ENCODE measurements at regions not wholly inside any gene's neighbourhood (a gene's known extent, or its start where the extent isn't known, plus 50 kb on each side); places are given as distances from the start of the nearest gene placed in this dataset.

DNA sequence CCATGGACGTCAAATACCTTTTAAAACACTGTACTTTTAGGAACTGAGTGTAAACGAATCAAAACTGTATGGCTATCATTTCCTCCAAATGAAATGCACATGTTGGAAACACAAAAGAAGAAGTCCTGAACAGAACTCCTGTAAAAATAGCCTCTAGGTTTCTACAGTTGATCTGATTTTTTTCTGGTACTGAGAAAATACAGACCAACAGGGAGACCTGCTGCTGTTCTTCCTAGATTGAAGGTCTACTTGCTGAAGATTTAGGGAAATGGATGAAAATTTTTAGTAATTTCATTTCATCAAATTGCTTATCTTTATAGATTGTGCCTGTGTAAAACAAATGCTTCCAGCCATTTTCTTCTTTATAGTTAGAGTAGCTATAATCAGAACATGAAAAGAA, 520.4 kb downstream of the SLITRK6 start:
- DNase-seq, result no peak

- no peak for DNase-seq
Observed at GRCh38 chr13:85277748-85278147, 521.5 kb downstream of the SLITRK6 start.

GRCh38 chr13:85266771-85267170, 532.4 kb downstream of the SLITRK6 start:
- no peak for DNase-seq

DNA sequence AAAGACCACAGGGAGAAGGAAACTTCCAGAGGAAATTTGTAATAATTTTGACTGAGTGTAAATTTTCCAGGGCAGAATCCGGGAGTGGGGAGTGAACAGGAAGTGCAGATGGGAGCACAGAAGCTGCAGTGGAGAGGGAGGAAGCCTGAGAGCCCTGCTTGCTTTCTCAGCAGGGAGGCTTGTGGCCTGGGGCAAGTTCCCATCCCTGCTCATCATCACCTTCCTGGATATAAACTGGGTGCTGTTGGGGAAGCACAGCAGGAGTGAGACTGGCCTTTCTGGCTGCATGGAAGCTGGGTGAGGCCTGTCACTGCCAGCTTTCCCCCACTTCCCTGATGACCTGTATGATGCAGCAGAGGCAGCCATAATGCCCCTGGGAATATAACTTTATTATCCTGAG, 532.9 kb downstream of the SLITRK6 start:
- DNase-seq, result no peak

DNA sequence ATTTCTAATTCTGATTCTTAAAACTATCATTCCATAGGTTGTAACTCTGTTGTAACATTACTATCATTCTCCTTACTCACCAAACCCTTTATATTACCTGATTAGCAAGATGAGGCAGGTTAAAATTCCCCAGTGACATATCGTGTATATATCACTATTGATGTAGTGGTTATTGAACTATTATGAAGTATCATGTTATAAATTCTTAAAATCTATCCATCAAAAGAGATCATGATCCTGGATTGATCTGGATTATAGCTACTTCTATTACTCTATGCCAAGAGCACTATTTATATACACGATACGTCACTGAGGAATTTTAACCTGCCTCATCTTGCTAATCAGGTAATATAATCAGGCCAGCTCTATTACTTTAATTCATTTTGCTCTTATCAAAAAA, 533.9 kb downstream of the SLITRK6 start:
- no peak for DNase-seq

- DNase-seq, result no peak
Observed at GRCh38 chr13:85262499-85262898, 536.7 kb downstream of the SLITRK6 start.

DNA sequence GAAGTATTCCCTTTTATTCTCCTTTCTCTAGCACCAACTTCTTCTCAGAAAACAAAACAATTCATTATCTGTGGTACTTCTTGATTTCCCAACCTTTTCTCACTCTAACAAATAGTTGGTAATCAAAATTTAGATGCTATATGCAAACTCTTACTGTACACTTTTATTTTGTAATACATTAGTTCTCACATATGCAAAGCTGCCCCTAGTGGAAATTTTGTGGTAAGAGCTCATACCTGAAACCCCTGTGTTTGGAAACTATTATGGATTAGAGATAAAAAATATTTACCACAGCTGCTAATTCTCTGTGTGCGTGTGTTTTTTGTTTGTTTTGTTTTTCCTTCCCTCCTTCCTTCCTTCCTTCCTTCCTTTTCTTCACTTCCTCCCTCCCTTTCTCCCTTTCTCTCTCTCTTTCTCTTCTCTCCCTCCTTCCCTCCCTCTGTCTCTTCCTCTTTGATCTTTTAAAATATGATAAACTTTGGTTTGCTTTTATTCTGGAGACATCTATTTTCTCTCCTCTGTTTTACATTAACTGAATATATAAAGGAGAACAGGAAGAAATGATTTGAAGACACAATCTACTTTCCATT, 537.4 kb downstream of the SLITRK6 start:
- DNase-seq, result no peak

GRCh38 chr13:85260896-85261295, 538.3 kb downstream of the SLITRK6 start:
- no peak for DNase-seq

GRCh38 chr13:85255978-85256377, 543.2 kb downstream of the SLITRK6 start:
- DNase-seq, result no peak

- DNase-seq, result no peak
Observed at GRCh38 chr13:85254641-85255040, 544.6 kb downstream of the SLITRK6 start.

- DNase-seq, result no peak
Observed at GRCh38 chr13:85249151-85249550, 550.1 kb downstream of the SLITRK6 start.

DNA sequence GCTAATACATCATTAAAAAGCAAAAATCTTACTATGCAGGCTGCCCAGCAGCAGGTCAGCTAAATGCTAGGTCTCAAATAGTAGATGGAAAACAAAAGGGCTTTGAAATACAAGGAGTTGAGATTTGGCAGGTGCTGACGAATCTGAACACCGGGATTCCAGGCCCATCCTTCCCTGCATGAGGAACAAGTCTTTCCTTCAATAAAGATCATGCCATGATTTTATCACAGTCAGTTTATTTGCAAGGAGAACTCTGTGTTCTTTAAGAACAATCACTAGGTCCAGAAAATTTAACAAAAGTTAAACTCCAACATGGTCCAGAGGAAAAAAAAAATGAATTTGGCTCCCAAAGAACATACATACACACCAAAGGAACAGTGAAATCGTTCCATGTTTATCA, 551.4 kb downstream of the SLITRK6 start:
- no peak for DNase-seq

GRCh38 chr13:85243831-85244230, 555.4 kb downstream of the SLITRK6 start:
- no peak for DNase-seq

DNA sequence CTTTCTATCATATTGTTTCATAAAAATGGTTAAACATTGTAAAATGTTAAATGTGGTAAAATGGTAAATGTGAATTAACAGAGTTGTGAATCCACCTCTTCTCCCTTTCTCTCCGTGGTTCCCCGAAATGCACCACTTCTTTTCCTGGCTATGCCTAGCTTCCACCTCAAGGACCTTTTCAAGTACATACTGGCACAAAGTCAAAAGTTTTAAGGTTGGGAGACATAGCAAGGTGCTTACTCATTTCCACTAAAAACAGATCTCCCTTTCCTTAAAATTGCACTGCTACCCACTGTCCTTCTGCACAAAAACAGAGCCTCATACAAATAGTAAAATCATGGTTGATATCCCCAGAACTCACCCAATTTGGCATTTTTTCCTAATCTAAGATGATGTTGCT, 558.2 kb downstream of the SLITRK6 start:
- DNase-seq, result no peak

- DNase-seq, result no peak
Observed at GRCh38 chr13:85236413-85236812, 562.8 kb downstream of the SLITRK6 start.

GRCh38 chr13:85230691-85231093, 568.5 kb downstream of the SLITRK6 start:
- peak; percentile 25 for DNase-seq

- no peak for DNase-seq
Observed at GRCh38 chr13:85228692-85229091, 570.5 kb downstream of the SLITRK6 start.

DNA sequence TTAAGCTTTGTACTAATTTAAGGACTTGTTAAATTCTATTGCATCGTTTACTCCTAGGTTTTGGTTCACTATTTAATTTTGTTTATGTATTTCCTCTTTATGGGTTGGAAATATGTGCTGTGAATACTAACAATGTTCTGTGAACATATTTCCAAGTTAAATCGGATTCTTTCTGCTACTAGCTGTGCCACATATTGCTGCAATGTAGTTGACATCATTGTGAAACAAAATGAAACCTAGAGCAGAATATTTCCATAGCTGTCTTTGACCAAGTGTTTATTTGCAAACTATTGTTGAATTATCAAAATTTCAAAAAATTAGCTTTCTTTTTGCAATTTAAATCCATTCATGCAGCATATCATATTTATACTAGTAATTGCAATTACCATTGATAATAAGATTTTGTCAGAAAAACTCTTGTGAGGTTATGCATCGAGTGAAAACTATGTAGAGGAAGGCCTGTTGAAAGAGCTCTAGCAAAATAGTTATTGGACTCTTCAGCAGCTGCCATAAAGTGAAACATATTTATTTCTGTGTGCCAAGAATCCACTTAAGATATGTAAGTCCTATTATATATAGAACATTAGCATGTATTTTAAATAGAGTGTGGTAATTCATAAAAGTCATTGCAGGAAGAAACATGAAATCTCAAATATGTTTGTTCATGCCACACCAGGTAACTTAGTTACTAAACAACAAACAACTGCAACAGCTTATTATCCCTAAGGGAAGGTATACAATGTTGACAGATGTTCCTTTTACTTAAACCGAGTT, 575.1 kb downstream of the SLITRK6 start:
- no peak for DNase-seq

DNA sequence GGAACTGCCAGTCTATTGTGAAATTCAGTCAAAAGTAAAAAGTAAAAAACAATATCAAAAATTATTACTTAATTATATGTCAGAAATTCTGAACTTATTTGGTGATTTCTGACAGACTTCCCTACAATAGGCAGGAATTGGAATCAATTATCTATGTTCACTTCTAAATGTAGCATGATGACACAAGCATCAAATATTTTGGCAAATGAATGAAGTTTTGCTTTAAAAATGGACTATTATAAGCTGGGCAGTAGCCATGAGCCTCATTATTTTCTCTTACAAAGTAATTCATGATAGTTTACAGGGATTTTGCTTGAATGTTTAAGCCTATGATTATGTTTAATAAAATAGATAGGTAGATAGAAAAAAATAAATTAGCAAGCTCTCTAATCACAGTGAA, 582.6 kb downstream of the SLITRK6 start:
- no peak for DNase-seq

- no peak for DNase-seq
Observed at GRCh38 chr13:85212692-85213091, 586.5 kb downstream of the SLITRK6 start.

DNA sequence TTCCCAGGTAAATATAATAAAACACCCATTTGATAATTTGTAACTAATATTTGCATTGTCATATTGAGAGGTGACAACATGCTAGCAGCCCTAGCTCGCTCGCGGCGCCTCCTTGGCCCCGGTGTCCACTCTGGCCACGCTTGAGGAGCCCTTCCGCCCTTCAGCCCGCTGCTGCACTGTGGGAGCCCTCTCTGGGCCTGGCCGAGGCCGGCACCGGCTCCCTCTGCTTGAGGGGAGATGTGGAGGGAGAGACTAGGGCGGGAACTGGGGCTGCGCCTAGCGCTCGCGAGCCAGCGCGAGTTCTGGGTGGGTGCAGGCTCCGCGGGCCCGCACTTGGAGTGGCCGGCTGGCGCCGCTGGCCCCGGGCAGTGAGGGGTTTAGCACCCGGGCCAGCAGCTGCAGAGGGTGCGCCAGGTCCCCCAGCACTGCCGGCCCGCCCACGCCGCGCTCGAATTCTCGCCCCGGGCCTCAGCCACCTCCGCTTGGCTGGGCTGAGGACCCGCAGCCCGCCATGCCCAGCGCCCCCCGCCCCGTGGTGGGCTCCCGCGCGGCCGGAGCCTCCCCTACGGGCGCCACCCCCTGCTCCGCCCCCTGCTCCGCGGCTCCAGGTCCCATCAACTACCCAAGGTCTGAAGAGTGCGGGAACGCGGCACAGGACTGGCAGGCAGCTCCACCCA, 594.4 kb downstream of the SLITRK6 start:
- DNase-seq, result no peak

- DNase-seq, result no peak
Observed at GRCh38 chr13:85197431-85197830, 601.8 kb downstream of the SLITRK6 start.

GRCh38 chr13:85194482-85194881, 604.7 kb downstream of the SLITRK6 start:
- DNase-seq, result no peak

GRCh38 chr13:85191996-85192718, 607.1 kb downstream of the SLITRK6 start:
- DNase-seq, result no peak
